ENCODE measurements at regions not wholly inside any gene's neighbourhood (a gene's known extent, or its start where the extent isn't known, plus 50 kb on each side); places are given as distances from the start of the nearest gene placed in this dataset.
"Not testable (repeated sequence)": the region's sequence is repeated elsewhere in the genome, so short reads cannot be mapped to it uniquely, and the experiment has no call there.

DNA sequence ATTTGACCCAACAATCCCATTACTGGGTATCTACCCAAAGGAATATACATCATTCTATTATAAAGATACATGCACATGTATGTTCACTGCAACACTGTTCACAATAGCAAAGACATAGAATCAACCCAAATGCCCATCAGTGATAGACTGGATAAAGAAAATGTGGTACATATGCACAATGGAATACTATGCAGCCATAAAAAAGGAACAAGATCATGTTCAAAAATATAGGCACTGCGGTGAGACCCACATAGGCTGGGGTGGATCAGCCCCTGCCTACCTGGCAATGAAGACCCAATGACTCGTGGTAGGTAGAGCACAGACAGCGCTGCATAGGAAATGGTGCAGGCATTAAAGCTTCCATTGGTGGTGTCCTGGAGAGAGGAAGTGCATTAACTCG lies 88.6 kb upstream of the NFIL3 start:
- DNase-seq (ENCODE audit: low spot score), result not testable (repeated sequence)

DNA sequence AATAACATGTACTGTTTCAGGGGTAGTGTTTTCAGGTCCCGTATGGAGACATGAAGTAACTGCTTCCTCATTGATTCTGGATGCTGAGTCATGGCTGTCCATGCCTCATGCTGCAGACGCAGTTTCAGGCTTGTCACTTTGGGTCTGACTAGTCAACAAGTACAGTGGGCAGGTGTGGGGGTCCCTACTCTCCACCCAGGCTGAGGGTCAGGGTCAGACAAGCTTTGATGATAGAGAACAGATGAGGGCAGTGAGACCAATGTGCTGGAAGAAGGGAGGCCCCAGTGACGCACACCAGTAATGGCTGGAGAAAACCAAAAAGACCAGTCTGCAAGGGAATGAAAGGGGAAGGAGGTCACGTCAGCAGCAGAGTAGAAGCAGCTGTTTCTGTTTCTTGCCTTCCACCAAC lies 80.0 kb upstream of the NFIL3 start:
- no peak for DNase-seq (ENCODE audit: low spot score)

DNA sequence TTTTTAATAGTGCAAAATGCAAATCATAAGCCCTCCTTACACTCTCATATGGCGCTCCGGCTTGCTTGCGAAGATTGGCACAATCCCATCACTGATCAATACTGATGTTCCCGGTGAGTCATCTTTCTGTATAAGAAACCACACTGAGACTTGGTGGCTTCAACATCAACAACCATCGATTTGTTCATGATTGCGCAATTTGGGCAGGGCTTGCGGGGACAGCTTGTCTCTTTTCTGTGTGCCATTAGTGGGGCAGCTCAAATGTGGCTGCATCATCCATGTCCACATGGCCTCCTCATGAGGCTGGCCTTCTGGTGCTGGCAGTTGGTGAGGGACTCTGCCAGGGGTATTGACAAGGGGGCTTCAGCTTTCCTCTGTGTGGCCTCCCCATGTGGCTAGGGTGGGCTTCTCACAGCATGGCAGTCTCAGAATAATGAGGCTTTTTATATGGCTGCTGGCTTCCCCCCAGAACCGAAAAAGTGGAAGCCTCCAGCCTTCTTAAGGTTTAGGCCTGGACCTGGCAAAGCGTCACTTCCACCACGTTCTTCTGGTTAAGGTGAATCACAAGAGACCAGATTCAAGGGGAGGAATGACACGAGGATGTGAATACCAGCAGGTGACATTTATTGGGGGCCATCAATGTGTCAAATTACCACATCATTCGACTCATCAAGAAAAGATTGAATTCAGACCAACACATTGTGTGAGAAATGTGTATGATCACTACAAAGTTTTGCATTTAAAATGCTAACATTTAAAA lies 79.5 kb upstream of the NFIL3 start:
- no peak for DNase-seq (ENCODE audit: low spot score)

DNA sequence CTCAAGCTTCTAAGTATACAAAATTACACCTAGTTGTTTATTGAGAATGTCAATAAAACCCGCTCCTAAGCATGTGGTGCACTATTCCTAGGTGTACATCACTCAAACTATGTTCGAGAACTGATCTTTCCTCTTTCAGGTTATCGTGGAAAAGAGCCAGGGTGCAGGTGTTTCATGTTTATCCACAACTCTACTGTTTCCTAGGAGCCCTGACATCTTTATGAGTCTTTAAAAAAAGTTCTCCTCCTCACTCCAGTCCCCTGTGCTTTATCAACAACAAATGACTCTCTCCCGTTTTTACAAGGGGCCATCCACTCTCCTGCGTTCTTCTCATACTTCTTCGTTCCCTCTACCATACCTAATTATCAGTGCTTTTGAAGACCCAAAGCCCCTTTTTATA lies 78.8 kb upstream of the NFIL3 start:
- no peak for DNase-seq (ENCODE audit: low spot score)

DNA sequence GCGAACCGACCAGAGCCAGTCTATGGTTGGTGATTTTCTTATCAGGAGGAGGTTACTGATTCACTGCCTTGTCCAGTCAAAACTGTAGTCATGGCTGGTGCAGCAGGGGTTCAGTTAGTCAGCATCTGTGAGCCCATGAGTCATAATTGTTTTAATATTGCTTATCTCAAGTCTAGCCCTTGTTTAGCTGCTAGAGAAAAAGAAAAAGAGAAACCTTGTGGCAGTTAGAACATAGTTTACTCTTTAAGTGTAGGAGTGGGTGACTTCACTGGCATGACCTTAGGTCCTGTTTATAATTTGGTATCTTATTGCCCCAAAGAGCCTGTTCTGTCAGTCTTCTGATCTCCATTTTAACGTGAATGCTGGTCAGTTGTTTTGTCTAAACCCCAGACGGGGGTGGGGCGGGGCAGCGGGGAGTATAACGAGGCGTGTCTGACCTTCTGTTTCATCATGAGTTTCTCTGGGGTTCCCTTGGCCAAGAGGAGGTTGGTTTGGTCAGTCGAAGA lies 76.9 kb upstream of the NFIL3 start:
- peak; percentile 74 for DNase-seq (ENCODE audit: low spot score)

DNA sequence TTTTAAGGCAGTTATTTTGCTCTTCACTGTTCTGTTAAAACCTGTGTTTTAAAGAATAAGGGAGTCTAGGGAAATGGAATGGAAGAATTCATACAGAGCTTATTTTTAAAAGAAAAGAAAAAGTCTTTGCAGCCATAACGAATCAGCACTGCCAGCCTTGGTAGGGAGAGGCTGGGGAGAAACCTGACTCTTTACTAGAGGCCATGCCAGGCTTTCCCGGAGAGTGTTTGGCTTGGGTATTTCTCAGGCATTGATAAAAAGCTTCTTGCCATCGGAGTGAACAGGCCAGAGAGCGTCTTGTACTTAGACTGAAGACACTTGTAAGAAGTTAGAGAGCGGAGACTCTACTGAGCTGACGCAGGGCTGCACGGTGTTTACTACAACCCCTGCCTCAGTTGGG lies 72.7 kb upstream of the NFIL3 start:
- DNase-seq (ENCODE audit: low spot score), result no peak

DNA sequence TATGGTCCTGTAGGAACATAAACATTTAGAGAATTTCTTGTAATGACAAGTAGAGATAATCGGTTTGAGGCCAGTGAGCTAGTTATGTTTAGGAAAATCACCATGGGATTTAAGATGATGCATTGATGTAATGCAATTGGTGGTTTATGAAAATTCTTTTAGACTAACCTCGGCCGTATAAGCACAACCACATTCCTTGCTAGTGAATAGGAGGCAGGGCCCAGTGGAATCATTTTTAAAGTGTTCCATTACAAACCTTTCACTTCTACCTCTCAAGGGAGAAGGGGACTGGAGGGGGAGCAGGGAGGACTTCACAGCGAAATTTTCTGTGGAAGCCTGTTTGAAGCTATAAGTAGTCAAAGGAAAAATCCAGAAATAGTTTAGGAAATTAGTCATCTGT lies 71.8 kb upstream of the NFIL3 start:
- DNase-seq (ENCODE audit: low spot score), result peak; percentile 72

DNA sequence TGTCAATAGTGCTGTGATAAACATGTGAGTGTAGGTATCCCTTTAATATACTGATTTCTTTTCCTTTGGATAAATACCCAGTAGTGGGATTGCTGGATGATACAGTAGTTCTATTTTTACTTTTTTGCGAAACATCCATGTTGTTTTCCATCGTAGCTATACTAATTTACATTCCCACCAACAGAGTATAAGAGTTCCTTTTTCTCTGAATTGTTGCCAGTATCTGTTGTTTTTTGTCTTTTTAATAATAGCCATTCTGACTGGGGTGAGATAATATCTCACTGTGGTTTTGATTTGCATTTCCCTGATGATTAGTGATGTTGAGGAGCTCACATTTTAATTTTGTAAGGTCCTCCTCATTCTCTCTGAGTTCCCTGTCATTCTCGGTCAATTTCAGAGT lies 71.1 kb upstream of the NFIL3 start:
- DNase-seq (ENCODE audit: low spot score), result no peak

DNA sequence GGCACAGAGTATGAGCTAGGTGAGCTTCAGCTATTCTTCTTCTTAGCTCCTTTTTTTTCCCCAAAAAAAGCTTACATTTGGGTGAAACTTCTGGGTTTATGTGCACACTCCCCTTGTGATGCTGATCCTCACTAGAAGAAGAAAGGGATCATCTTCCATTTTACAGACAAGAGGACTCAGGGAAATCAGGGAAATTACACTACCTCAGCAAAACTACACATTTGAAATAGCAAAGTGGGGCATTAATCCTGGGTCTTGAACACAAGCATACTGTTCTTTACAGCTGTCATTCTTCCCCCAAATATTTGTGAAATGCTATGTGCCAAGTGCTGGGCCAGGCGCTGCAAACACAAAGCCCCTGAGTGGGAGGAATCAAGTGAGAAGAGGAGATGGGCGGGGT lies 68.6 kb upstream of the NFIL3 start:
- no peak for DNase-seq (ENCODE audit: low spot score)

DNA sequence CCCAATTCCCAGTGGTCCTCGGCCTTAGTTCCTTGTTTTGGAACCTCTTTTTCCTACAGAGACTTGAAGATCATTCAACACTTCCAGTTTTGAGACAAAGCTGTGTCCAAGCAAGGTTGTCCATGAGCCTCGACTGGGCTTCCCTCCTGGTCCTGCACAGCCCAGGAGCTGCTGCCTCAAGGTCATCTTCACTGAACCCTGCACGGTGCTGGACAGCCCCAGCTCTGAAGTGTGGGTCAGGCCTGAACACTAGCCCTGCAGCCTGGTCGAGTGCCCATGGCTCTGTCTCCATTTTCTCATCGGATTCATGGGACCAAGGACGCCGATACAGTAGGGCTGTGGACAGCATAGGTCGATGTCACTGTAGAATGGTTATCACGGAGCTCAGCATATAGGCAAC lies 68.0 kb upstream of the NFIL3 start:
- DNase-seq (ENCODE audit: low spot score), result no peak

DNA sequence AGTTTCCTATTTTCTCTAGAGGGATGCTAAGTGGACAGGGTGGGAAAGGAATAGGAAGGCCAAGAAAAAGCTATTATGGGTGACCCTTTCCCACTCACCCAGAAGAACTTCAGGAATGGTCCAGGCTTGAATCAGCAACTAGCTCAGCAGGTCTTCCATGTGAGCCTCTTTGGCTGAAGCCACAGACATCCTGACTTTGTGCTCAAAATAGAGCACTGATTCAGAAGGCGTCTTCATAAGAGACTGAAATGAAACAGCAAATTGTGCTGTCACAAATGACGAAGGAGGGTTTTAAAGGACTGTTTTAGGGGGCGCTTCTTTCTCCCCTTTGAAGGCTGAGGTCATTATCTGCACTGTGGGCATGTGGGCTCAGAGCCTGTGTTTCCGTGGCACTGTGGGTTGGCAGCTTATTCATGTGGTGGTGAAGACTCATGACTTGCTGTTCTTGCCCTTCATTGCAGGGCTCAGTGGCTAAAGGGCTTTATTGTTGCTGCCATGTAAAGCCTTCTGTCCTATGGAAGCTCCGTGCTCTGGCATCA lies 65.8 kb upstream of the NFIL3 start:
- DNase-seq (ENCODE audit: low spot score), result peak; percentile 68

DNA sequence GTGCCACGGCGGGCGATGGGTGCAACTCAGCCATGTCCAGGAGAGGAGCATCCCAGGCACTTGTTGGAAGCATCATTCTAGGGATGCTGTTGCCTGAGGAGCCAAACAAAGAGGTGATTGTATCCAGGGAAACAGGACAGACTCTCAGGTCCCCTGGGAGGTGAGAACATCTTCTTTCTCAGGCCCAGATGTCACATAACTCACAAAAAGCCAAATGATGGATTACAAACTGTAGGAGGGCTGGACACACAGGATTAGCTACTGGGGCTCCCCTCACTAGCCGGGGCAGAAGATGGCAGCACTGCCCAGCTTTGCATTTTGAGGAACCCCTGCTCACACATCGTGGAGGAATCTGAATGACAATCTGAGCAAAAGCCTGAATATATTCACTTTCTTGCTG lies 64.7 kb upstream of the NFIL3 start:
- no peak for DNase-seq (ENCODE audit: low spot score)

DNA sequence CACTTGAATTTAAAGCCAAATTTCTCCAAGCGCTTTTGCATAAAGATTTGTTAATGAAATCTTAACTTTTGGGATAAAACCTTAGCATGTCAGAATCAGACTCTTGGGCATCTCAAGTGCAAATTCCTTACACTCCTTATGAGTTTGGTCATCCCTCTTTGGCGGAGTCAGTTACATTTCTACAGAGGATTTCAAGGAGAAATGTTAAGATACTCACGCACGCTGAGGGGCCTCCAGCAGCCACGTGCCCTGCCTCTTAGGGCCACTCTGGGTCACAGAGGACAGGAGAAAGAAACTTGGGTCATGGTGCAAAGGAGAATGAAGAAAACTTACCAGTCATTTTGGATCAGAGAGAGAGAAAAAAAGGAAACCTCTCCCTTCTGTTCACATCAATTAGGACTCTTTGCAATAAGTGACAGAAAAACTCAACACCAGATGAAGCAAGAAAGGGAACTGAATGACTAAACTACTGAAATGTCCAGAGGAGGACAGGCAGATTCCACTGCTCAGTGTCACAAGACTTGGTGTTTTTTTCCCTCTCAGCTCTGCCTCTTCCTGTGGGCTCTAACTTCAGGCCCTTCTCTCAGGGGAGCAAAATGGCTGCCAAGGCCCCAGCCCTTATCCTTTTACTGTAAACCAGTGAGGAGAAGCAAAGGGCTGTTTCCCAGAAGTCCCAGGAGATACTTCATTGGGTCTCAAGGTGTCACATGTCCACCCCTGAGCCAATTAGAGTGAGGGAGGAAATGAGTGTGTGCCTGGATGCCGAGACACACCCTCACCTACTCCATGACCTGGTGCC lies 63.3 kb upstream of the NFIL3 start:
- DNase-seq (ENCODE audit: low spot score), result peak; percentile 38

DNA sequence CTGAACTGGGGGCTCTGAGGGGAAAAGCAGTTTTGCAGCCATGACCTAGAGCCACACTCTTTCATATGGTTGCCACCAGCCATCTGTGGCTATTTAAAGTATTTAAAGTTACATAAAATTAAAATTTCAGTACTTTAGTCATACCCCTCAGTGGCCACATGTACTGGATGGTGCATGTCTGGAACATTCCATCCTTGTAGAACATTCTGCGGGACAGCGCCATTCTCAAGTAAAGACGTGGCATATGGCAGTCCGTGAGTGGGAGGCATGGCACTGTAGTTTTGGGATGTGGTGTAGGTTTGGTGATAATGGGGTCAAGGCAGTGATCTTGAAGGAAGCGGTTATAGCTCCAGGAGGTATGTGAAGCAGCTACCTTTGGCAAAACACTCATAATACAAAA lies 61.4 kb upstream of the NFIL3 start:
- no peak for DNase-seq (ENCODE audit: low spot score)

DNA sequence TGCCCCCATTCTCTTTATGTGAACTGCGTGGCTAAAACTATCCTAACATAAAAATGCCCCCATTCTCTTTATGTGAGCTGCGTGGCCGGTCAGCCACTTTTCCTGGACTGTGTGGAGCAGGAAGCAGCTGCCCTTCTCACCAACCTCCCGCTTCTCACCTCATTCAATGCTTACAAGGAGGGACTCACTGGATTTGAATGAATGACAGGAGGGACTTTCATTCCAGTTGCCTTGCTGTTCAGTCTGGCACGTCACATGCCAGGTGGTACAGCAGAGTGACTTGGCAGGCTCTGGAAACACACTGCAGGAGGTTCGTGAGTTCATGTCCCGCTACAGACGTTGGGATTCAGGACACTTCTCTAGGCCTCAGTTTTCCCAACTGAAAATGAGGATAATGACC lies 60.2 kb upstream of the NFIL3 start:
- peak; percentile 11 for DNase-seq (ENCODE audit: low spot score)

DNA sequence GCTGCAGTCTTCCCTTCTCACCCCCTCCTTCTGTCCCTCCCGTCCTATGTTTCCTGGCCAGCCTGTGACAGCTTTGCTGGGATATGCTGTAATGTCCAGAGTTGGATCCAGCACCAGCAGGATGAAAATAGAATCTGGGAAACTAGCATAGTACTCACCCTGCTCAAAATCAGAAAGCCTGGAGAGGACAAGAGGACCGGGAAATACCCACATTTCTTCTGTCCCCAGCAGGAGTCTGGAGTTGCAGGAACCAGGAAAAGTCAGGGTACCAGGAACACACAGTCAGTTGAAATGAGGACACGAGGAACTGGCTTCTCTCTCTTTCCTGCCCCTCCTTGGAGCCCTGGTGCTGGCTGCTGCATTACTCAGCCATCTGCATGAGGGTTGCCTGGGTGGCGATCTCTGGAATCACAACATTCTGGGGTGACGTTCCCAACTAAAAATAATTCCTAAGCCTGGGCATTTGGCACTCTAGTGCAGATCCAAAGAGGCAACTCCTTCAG lies 59.6 kb upstream of the NFIL3 start:
- DNase-seq (ENCODE audit: low spot score), result peak; percentile 75

DNA sequence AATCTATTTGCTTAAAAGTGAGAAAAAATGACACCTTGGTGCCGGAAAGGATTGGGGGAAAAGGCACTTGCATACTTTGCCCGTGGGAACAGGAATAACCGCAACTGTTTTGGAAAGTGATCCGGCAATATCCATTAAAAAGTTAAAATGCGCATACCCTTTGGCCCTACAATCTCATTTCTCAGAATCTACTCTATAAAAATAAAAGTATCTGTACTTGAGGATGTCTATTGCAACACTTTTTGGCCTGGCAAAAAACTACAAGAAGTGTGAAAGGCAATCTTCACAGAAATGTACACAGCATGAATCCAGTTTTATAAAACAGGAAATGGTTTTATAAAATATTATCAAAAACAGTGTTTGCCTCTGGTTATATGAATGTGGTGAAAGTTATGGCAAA lies 58.3 kb upstream of the NFIL3 start:
- DNase-seq (ENCODE audit: low spot score), result no peak

DNA sequence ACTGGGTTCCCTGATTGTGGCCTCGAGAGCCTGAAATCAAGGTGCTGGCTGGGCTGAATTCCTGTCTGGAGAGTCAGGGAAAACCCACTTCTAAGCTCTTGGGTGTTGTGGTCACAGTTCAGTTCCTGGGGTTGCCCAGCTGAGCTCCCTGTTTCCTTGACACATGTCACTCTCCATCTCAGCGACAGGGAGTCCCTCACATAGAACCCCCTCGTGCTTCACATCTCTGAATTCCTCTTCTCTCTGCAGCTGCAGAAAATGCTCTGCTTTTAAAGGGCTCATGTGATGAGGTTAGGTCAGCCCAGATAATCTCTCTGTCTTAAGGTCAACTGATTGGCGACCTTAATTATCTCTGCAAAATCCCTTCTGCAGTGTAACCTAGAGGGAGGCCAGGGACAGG lies 53.5 kb upstream of the NFIL3 start:
- no peak for DNase-seq (ENCODE audit: low spot score)

DNA sequence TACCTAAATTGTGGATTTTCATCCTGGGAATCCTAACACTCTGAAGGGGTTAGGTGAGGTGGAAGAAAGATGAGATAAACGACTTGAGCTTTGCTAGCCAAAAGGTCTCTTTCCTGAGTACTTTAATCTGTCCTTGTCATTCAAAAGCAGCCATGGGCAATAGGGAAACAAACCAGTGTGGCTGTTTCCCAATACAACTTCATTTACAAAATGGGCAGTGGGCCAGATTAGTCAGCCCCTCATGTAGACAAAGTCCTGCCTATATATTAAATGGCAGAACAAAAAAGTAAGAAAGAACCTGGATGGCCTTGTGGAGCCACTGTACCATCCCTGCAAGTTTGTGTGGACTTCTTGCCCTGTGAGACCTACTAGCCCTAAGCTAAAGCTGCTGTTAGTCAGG lies 51.0 kb upstream of the NFIL3 start:
- DNase-seq (ENCODE audit: low spot score), result no peak

Data from hepatic stellate cell (primary cell).